H1 (cell line): ENCODE measurements at regions not wholly inside any gene's neighbourhood (a gene's known extent, or its start where the extent isn't known, plus 50 kb on each side); places are given as distances from the start of the nearest gene placed in this dataset.
A peak's percentile ranks its signal among the peaks of the same experiment; 100 is the strongest.

Experiments
- CTCF ChIA-PET: fragments of 300-600 bp; sonication (Branson Sonifier 250); formaldehyde crosslinking; loops from one replicate; lab custom pipeline; 2021; ENCODE audit not compliant: partially characterized antibody; lab: Charles Lee
- POLR2A ChIA-PET: fragments of 300-600 bp; sonication (Branson Sonifier 250); formaldehyde crosslinking; loops from one replicate; lab custom pipeline; 2021; ENCODE audit warnings: inconsistent platforms; ENCODE audit not compliant: partially characterized antibody; lab: Charles Lee
- DNase-seq, 2 experiments: peaks; one replicate each; pipeline versions ENCODE4 v3.0.0 to v3.0.0-alpha.2; 2010 to 2022; ENCODE audit warnings: low spot score in 2 of 2, low read depth in 1 of 2, mixed read lengths in 1 of 2
- FAIRE-seq: peaks from 2 replicates; lab custom pipeline; 2011; peaks lifted over from hg19 to GRCh38; lab: Jason Lieb, UNC
- H2AFZ ChIP-seq: 2 replicates; pipeline ENCODE4 v1.8.1; 2012; ENCODE audit warnings: low read length, inconsistent platforms
- H2AK5ac ChIP-seq: 2 replicates; pipeline ENCODE4 v1.6.1; 2013; ENCODE audit warnings: low read depth, low read length
- H2BK120ac ChIP-seq: replicated peaks from 2 replicates; pipeline ENCODE3; 2013; ENCODE audit warnings: low read depth, low read length, inconsistent platforms
- H2BK12ac ChIP-seq: 2 replicates; pipeline ENCODE4 v1.6.1; 2013; ENCODE audit warnings: low read depth, low read length
- H2BK15ac ChIP-seq: 2 replicates; pipeline ENCODE4 v1.6.1; 2013; ENCODE audit warnings: low read length
- H2BK20ac ChIP-seq: 2 replicates; pipeline ENCODE4 v1.6.1; 2013; ENCODE audit warnings: low read length
- H2BK5ac ChIP-seq: 2 replicates; pipeline ENCODE4 v1.6.1; 2013; ENCODE audit warnings: low read depth, low read length
- H3K14ac ChIP-seq: 2 replicates; pipeline ENCODE4 v1.6.1; 2013; ENCODE audit warnings: inconsistent platforms; ENCODE audit not compliant: insufficient read length
- H3K18ac ChIP-seq: 2 replicates; pipeline ENCODE4 v1.6.1; 2013; ENCODE audit warnings: low read length; ENCODE audit errors: extremely low read depth
- H3K23ac ChIP-seq: 2 replicates; pipeline ENCODE4 v1.6.1; 2013; ENCODE audit warnings: inconsistent platforms; ENCODE audit not compliant: insufficient read length
- H3K23me2 ChIP-seq: 2 replicates; pipeline ENCODE4 v1.6.1; 2013; ENCODE audit warnings: low read depth, low read length
- H3K27ac ChIP-seq: 2 replicates; pipeline ENCODE4 v1.6.1; 2011; ENCODE audit warnings: low read depth, low read length, inconsistent platforms
- H3K27me3 ChIP-seq, 4 experiments: replicated peaks in 1 of 4; 1 replicate in 1 of 4; 2 replicates in 3 of 4; pipeline versions ENCODE4 v1.6.1 to v1.8.1; 2011 to 2013; ENCODE audit warnings: low read length in 3 of 4, mild to moderate bottlenecking in 3 of 4, inconsistent platforms in 2 of 4, mixed read lengths in 2 of 4, moderate library complexity in 1 of 4; ENCODE audit not compliant: control insufficient read depth in 3 of 4, insufficient read depth in 3 of 4; ENCODE audit errors: extremely low read depth in 1 of 4
- H3K36me3 ChIP-seq, 4 experiments: 2 replicates each; pipeline versions ENCODE4 v1.6.1 to v1.8.1; 2011 to 2013; ENCODE audit warnings: mild to moderate bottlenecking in 4 of 4, low read length in 3 of 4, moderate library complexity in 2 of 4, control low read depth in 1 of 4, inconsistent platforms in 1 of 4; ENCODE audit not compliant: insufficient read depth in 4 of 4, control insufficient read depth in 2 of 4
- H3K4ac ChIP-seq: replicated peaks from 2 replicates; pipeline ENCODE3; 2013; ENCODE audit warnings: low read length, low read depth, mixed read lengths, inconsistent platforms; ENCODE audit not compliant: insufficient read length
- H3K4me1 ChIP-seq, 4 experiments: replicated peaks in 1 of 4; 1 replicate in 1 of 4; 2 replicates in 3 of 4; pipeline versions ENCODE4 v1.6.1 to v1.8.1; 2011 to 2013; ENCODE audit warnings: low read length in 3 of 4, inconsistent platforms in 2 of 4, mixed read lengths in 1 of 4; ENCODE audit not compliant: insufficient read depth in 4 of 4, control insufficient read depth in 3 of 4
- H3K4me2 ChIP-seq, 2 experiments: 2 replicates each; pipeline versions ENCODE4 v1.6.1 to v1.8.1; 2011 to 2013; ENCODE audit warnings: low read depth in 2 of 2, low read length in 2 of 2, control low read depth in 1 of 2, inconsistent platforms in 1 of 2, mild to moderate bottlenecking in 1 of 2; ENCODE audit not compliant: insufficient read depth in 1 of 2
- H3K4me3 ChIP-seq, 4 experiments: fragments of 200-600, 300-600 bp in 1 of 4; sonication (generic), shearing (Covaris generic), sonication (Bioruptor Twin) in 1 of 4; 2 replicates each; pipeline versions ENCODE4 v1.5.1 to v1.8.1; 2011 to 2016; ENCODE audit warnings: low read length in 4 of 4, low read depth in 3 of 4, control low read depth in 2 of 4, inconsistent platforms in 2 of 4, mild to moderate bottlenecking in 2 of 4, mixed read lengths in 1 of 4, moderate library complexity in 1 of 4; ENCODE audit not compliant: insufficient read depth in 2 of 4; ENCODE audit errors: extremely low read depth in 1 of 4
- H3K56ac ChIP-seq: replicated peaks from 2 replicates; pipeline ENCODE3; 2013; ENCODE audit warnings: low read depth, mild to moderate bottlenecking, mixed read lengths, low read length, inconsistent platforms; ENCODE audit not compliant: insufficient read length
- H3K79me1 ChIP-seq: 2 replicates; pipeline ENCODE4 v1.6.1; 2013; ENCODE audit warnings: low read depth, low read length, control low read depth
- H3K79me2 ChIP-seq, 2 experiments: 2 replicates each; pipeline versions ENCODE4 v1.6.1 to v1.8.1; 2012 to 2013; ENCODE audit warnings: low read length in 2 of 2, mild to moderate bottlenecking in 2 of 2, inconsistent platforms in 1 of 2; ENCODE audit not compliant: insufficient read depth in 2 of 2, control insufficient read depth in 1 of 2
- H3K9ac ChIP-seq, 4 experiments: replicated peaks in 1 of 4; 1 replicate in 1 of 4; 2 replicates in 3 of 4; pipeline versions ENCODE4 v1.6.1 to v1.8.1; 2011 to 2013; ENCODE audit warnings: low read depth in 3 of 4, low read length in 3 of 4, control low read depth in 2 of 4, mild to moderate bottlenecking in 2 of 4, moderate library complexity in 2 of 4, inconsistent platforms in 1 of 4; ENCODE audit errors: extremely low read depth in 1 of 4
- H3K9me3 ChIP-seq, 2 experiments: 2 replicates each; pipeline versions ENCODE4 v1.6.1 to v1.8.1; 2012 to 2013; ENCODE audit warnings: mild to moderate bottlenecking in 2 of 2, moderate library complexity in 2 of 2, control low read depth in 1 of 2, inconsistent platforms in 1 of 2, low read depth in 1 of 2, low read length in 1 of 2, mixed read lengths in 1 of 2; ENCODE audit not compliant: insufficient read depth in 2 of 2
- H4K20me1 ChIP-seq, 2 experiments: replicated peaks in 1 of 2; 2 replicates each; pipeline versions ENCODE3 to v1.8.1; 2011 to 2013; ENCODE audit warnings: inconsistent platforms in 2 of 2, low read length in 2 of 2, mild to moderate bottlenecking in 1 of 2; ENCODE audit not compliant: insufficient read depth in 2 of 2, control insufficient read depth in 1 of 2
- H4K5ac ChIP-seq: 2 replicates; pipeline ENCODE4 v1.6.1; 2013; ENCODE audit warnings: low read length, low read depth, mixed read lengths, inconsistent platforms; ENCODE audit not compliant: insufficient read length
- H4K8ac ChIP-seq: 2 replicates; pipeline ENCODE4 v1.8.0; 2013; ENCODE audit warnings: mild to moderate bottlenecking, moderate library complexity, low read length, inconsistent platforms; ENCODE audit not compliant: insufficient read depth; ENCODE audit errors: extremely low read depth
- H4K91ac ChIP-seq: replicated peaks from 2 replicates; pipeline ENCODE3; 2013; ENCODE audit warnings: low read length, mixed read lengths, inconsistent platforms; ENCODE audit not compliant: insufficient read length
- WGBS, 2 experiments: shearing (Covaris generic) in 1 of 2; methylation state at CpG; one replicate each; pipeline versions ENCODE4 v1.1.6 to v1.1.7; 2013 to 2015; ENCODE audit warnings: low lambda C conversion rate in 2 of 2, mixed read lengths in 2 of 2, inconsistent platforms in 1 of 2, low coverage in 1 of 2, missing lambda C conversion rate in 1 of 2; ENCODE audit not compliant: insufficient replicate concordance in 2 of 2, insufficient coverage in 1 of 2, insufficient read length in 1 of 2; ENCODE audit errors: extremely low coverage in 1 of 2, missing lambda C conversion rate in 1 of 2; 5-methylcytosine and 5-hydroxymethylcytosine counted together
- TF ChIP-seq, protein P1 (sequence below): fragments of 300-600 bp; sonication (generic); IDR thresholded peaks from 2 replicates; pipeline ENCODE4 v1.7.1; 2012; ENCODE audit warnings: low read length, moderate library complexity, mild to moderate bottlenecking, inconsistent platforms; ENCODE audit not compliant: insufficient replicate concordance

DNA sequence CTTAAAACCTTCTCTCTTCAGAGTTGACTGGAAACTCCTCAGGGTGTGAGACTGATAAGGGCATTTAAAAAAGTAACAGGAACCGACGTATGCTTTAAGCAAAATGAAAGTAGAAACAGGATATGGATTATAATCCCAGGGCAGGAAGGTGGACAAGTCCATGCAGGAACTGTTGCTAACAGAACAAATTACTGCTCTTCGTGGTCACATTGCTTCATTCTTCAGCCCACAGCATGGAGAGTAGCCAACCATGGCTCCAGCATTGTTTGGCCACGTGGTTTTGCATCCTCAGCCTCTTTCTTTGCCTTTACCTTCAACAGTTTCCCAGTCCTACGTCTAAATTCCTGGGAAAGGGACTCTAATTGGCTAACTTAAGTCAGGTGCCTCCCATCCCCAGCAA is 563.1 kb upstream of the ISX start:
- Histone ChIP-seq H4K91ac (no peak overlapping the region), H3K27me3 (no peaks in the 10 kb centered on the region), H3K4ac (no peak overlapping the region), H3K23me2 (no peaks in the 10 kb centered on the region), H2AK5ac (no peak overlapping the region), H2BK20ac (no peak overlapping the region), H3K14ac (no peak overlapping the region), H3K56ac (no peak overlapping the region), H3K9me3 (peaks cover 0 to 4% of the 10 kb centered on the region in 2 experiments), H4K8ac (no peak overlapping the region), H4K5ac (no peak overlapping the region), H2BK15ac (no peak overlapping the region), H3K18ac (no peak overlapping the region), H3K9ac (no peak overlapping the region), H3K79me1 (no peaks in the 10 kb centered on the region), H4K20me1 (no peaks in the 10 kb centered on the region), H2BK120ac (no peak overlapping the region), H3K4me2 (no peak overlapping the region), H3K23ac (no peak overlapping the region), H3K4me1 (no peaks in the 10 kb centered on the region), H3K27ac (no peak overlapping the region), H3K36me3 (no peaks in the 10 kb centered on the region; a peak in 1 of 8 replicates), H3K4me3 (no peak overlapping the region), H2BK12ac (no peak overlapping the region), H2AFZ (0 out of 2 replicates have a peak overlapping the region, but pooled peaks have one; percentile 21), H2BK5ac (no peak overlapping the region), H3K79me2 (no peaks in the 10 kb centered on the region)
- FAIRE-seq (no peak), DNase-seq (no peak)
- ChIA-PET POLR2A (no interaction called here), CTCF (no interaction called here)
- WGBS, 2 experiments = 85% methylated on average over 5 of the region's 5 CpGs; no CpG with 5 or more reads in 1 of the 2 experiments
- TF ChIP-seq, protein P1, sequence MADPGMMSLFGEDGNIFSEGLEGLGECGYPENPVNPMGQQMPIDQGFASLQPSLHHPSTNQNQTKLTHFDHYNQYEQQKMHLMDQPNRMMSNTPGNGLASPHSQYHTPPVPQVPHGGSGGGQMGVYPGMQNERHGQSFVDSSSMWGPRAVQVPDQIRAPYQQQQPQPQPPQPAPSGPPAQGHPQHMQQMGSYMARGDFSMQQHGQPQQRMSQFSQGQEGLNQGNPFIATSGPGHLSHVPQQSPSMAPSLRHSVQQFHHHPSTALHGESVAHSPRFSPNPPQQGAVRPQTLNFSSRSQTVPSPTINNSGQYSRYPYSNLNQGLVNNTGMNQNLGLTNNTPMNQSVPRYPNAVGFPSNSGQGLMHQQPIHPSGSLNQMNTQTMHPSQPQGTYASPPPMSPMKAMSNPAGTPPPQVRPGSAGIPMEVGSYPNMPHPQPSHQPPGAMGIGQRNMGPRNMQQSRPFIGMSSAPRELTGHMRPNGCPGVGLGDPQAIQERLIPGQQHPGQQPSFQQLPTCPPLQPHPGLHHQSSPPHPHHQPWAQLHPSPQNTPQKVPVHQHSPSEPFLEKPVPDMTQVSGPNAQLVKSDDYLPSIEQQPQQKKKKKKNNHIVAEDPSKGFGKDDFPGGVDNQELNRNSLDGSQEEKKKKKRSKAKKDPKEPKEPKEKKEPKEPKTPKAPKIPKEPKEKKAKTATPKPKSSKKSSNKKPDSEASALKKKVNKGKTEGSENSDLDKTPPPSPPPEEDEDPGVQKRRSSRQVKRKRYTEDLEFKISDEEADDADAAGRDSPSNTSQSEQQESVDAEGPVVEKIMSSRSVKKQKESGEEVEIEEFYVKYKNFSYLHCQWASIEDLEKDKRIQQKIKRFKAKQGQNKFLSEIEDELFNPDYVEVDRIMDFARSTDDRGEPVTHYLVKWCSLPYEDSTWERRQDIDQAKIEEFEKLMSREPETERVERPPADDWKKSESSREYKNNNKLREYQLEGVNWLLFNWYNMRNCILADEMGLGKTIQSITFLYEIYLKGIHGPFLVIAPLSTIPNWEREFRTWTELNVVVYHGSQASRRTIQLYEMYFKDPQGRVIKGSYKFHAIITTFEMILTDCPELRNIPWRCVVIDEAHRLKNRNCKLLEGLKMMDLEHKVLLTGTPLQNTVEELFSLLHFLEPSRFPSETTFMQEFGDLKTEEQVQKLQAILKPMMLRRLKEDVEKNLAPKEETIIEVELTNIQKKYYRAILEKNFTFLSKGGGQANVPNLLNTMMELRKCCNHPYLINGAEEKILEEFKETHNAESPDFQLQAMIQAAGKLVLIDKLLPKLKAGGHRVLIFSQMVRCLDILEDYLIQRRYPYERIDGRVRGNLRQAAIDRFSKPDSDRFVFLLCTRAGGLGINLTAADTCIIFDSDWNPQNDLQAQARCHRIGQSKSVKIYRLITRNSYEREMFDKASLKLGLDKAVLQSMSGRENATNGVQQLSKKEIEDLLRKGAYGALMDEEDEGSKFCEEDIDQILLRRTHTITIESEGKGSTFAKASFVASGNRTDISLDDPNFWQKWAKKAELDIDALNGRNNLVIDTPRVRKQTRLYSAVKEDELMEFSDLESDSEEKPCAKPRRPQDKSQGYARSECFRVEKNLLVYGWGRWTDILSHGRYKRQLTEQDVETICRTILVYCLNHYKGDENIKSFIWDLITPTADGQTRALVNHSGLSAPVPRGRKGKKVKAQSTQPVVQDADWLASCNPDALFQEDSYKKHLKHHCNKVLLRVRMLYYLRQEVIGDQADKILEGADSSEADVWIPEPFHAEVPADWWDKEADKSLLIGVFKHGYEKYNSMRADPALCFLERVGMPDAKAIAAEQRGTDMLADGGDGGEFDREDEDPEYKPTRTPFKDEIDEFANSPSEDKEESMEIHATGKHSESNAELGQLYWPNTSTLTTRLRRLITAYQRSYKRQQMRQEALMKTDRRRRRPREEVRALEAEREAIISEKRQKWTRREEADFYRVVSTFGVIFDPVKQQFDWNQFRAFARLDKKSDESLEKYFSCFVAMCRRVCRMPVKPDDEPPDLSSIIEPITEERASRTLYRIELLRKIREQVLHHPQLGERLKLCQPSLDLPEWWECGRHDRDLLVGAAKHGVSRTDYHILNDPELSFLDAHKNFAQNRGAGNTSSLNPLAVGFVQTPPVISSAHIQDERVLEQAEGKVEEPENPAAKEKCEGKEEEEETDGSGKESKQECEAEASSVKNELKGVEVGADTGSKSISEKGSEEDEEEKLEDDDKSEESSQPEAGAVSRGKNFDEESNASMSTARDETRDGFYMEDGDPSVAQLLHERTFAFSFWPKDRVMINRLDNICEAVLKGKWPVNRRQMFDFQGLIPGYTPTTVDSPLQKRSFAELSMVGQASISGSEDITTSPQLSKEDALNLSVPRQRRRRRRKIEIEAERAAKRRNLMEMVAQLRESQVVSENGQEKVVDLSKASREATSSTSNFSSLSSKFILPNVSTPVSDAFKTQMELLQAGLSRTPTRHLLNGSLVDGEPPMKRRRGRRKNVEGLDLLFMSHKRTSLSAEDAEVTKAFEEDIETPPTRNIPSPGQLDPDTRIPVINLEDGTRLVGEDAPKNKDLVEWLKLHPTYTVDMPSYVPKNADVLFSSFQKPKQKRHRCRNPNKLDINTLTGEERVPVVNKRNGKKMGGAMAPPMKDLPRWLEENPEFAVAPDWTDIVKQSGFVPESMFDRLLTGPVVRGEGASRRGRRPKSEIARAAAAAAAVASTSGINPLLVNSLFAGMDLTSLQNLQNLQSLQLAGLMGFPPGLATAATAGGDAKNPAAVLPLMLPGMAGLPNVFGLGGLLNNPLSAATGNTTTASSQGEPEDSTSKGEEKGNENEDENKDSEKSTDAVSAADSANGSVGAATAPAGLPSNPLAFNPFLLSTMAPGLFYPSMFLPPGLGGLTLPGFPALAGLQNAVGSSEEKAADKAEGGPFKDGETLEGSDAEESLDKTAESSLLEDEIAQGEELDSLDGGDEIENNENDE = no peak
